ENCODE measurements at regions not wholly inside any gene's neighbourhood (a gene's known extent, or its start where the extent isn't known, plus 50 kb on each side); places are given as distances from the start of the nearest gene placed in this dataset.

GRCh38 chr7:25611196-25611595, 382.9 kb upstream of the NPVF start:
- no peak for TF ChIP-seq YY1 (IDR thresholded peaks at IDR 0.05; ENCODE audit: insufficient read depth, insufficient read length)
- no peak for TF ChIP-seq SUZ12 (IDR thresholded peaks at IDR 0.05; ENCODE audit: extremely low read depth, insufficient read depth, insufficient read length)
- no peak for TF ChIP-seq ZNF274 (IDR thresholded peaks at IDR 0.05; ENCODE audit: low read depth, low read length)
- Histone ChIP-seq H3K4me3 (ENCODE audit: insufficient read length, low read depth) (no peak overlapping the region), H3K36me3 (ENCODE audit: insufficient read depth, insufficient read length, low read length) (no peaks in the 10 kb centered on the region), H3K9ac (ENCODE audit: insufficient read length, low read depth) (no peak overlapping the region), H3K4me1 (ENCODE audit: insufficient read depth, insufficient read length) (no peaks in the 10 kb centered on the region), H3K9me3 (ENCODE audit: insufficient read depth, low read length) (peaks cover 19% of the 10 kb centered on the region; the same call in 1 of the 2 replicates), H3K27me3 (ENCODE audit: insufficient read depth, insufficient read length) (no peaks in the 10 kb centered on the region)
- DNase-seq (ENCODE audit: low read depth, low spot score), result no peak

DNA sequence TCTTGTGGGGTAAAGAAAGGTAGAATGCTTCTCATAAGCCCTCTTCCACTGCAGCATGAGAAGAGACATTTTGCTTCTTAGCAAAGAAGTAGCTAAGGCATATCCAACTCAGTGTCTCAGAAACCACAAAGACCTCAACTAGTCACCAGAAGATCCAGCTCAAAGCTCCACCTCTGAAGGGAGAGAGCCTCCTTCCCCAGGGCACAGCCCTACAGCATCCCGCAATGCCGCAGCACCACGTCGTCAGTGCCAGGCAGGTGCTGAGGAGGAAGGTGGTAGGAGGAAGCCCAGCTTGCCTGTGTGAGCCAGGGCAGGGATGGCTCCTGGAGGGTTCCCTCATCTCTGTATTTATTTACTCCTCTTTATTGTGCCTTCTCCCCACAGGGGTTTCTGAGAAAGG, 385.6 kb upstream of the NPVF start:
- no peaks in the 10 kb centered on the region for H3K36me3 ChIP-seq (ENCODE audit: insufficient read depth, insufficient read length, low read length)
- H3K4me3 ChIP-seq (ENCODE audit: insufficient read length, low read depth), result no peak overlapping the region
- no peak for DNase-seq (ENCODE audit: low read depth, low spot score)
- H3K27me3 ChIP-seq (ENCODE audit: insufficient read depth, insufficient read length), result no peaks in the 10 kb centered on the region
- no peaks in the 10 kb centered on the region for H3K4me1 ChIP-seq (ENCODE audit: insufficient read depth, insufficient read length)
- TF ChIP-seq YY1 (IDR thresholded peaks at IDR 0.05; ENCODE audit: insufficient read depth, insufficient read length) (no peak), SUZ12 (IDR thresholded peaks at IDR 0.05; ENCODE audit: extremely low read depth, insufficient read depth, insufficient read length) (no peak), ZNF274 (IDR thresholded peaks at IDR 0.05; ENCODE audit: low read depth, low read length) (no peak)
- no peak overlapping the region for H3K9ac ChIP-seq (ENCODE audit: insufficient read length, low read depth)
- peaks cover 19% of the 10 kb centered on the region; the same call in 1 of the 2 replicates for H3K9me3 ChIP-seq (ENCODE audit: insufficient read depth, low read length)

- Histone ChIP-seq H3K4me1 (ENCODE audit: insufficient read depth, insufficient read length) (no peaks in the 10 kb centered on the region), H3K9ac (ENCODE audit: insufficient read length, low read depth) (no peak overlapping the region)
- no peak for TF ChIP-seq ZNF274 (IDR thresholded peaks at IDR 0.05; ENCODE audit: low read depth, low read length)
- TF ChIP-seq YY1 (IDR thresholded peaks at IDR 0.05; ENCODE audit: insufficient read depth, insufficient read length), result no peak
- no peak for TF ChIP-seq SUZ12 (IDR thresholded peaks at IDR 0.05; ENCODE audit: extremely low read depth, insufficient read depth, insufficient read length)
These were observed 386.1 kb upstream of the NPVF start for GRCh38 chr7:25614415-25614814.

GRCh38 chr7:25615003-25615402, 386.7 kb upstream of the NPVF start:
- no peak overlapping the region for H3K4me3 ChIP-seq (ENCODE audit: insufficient read length, low read depth)
- no peak overlapping the region for H3K9ac ChIP-seq (ENCODE audit: insufficient read length, low read depth)
- DNase-seq (ENCODE audit: low read depth, low spot score), result no peak
- no peaks in the 10 kb centered on the region for H3K27me3 ChIP-seq (ENCODE audit: insufficient read depth, insufficient read length)
- TF ChIP-seq ZNF274 (IDR thresholded peaks at IDR 0.05; ENCODE audit: low read depth, low read length) (no peak), YY1 (IDR thresholded peaks at IDR 0.05; ENCODE audit: insufficient read depth, insufficient read length) (no peak)
- no peaks in the 10 kb centered on the region for H3K36me3 ChIP-seq (ENCODE audit: insufficient read depth, insufficient read length, low read length)
- peaks cover 19% of the 10 kb centered on the region; the same call in 1 of the 2 replicates for H3K9me3 ChIP-seq (ENCODE audit: insufficient read depth, low read length)
- H3K4me1 ChIP-seq (ENCODE audit: insufficient read depth, insufficient read length), result no peaks in the 10 kb centered on the region

More at GRCh38 chr7:25614415-25614814, 386.1 kb upstream of the NPVF start:
- Histone ChIP-seq H3K27me3 (ENCODE audit: insufficient read depth, insufficient read length) (no peaks in the 10 kb centered on the region), H3K4me3 (ENCODE audit: insufficient read length, low read depth) (no peak overlapping the region), H3K36me3 (ENCODE audit: insufficient read depth, insufficient read length, low read length) (no peaks in the 10 kb centered on the region), H3K9me3 (ENCODE audit: insufficient read depth, low read length) (peaks cover 19% of the 10 kb centered on the region; the same call in 1 of the 2 replicates)
- no peak for DNase-seq (ENCODE audit: low read depth, low spot score)

DNA sequence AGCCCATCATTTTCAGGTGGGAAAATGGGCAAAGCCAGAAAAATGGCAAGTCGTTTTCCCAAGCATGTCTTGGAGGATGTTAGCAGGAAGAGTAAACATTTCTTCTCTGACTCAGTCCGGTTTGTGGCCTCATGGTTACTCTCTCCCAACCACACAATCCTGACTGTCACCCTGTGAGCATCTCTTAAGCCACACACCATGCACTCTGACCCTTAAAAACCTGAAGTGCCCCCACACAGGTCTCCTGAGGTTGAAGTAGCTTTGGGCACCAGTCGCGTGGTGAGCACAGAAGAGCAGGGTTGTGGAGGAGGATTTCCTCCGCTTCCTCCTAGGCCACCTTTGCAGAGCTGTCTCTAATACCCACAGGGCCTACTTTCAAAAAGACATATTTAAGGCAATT, 387.3 kb upstream of the NPVF start:
- Histone ChIP-seq H3K4me3 (ENCODE audit: insufficient read length, low read depth) (no peak overlapping the region), H3K9me3 (ENCODE audit: insufficient read depth, low read length) (peaks cover 19% of the 10 kb centered on the region; the same call in 1 of the 2 replicates), H3K27me3 (ENCODE audit: insufficient read depth, insufficient read length) (no peaks in the 10 kb centered on the region), H3K36me3 (ENCODE audit: insufficient read depth, insufficient read length, low read length) (no peaks in the 10 kb centered on the region), H3K9ac (ENCODE audit: insufficient read length, low read depth) (no peak overlapping the region), H3K4me1 (ENCODE audit: insufficient read depth, insufficient read length) (no peaks in the 10 kb centered on the region)
- no peak for DNase-seq (ENCODE audit: low read depth, low spot score)
- TF ChIP-seq YY1 (IDR thresholded peaks at IDR 0.05; ENCODE audit: insufficient read depth, insufficient read length) (no peak), ZNF274 (IDR thresholded peaks at IDR 0.05; ENCODE audit: low read depth, low read length) (no peak), SUZ12 (IDR thresholded peaks at IDR 0.05; ENCODE audit: extremely low read depth, insufficient read depth, insufficient read length) (no peak)

DNA sequence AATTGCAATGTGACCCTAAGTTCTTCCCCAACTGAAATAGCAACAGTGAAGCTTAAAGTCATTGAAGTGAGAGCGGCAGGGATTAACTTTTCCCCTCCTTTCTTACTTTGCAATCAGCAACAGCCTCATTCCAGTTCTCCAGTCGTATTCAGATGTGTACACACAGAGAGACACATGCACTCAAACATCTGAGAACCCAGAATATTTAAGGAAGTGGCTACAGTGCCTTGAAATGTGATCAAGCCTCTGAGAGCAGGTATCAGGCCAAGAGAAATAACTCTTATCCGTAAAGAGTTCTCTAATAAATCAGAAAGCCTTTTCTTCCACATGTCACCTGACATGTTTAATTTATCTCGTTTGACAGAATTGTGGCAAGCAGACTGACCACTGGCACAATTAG, 388.9 kb upstream of the NPVF start:
- TF ChIP-seq ZNF274 (IDR thresholded peaks at IDR 0.05; ENCODE audit: low read depth, low read length) (no peak), SUZ12 (IDR thresholded peaks at IDR 0.05; ENCODE audit: extremely low read depth, insufficient read depth, insufficient read length) (no peak), YY1 (IDR thresholded peaks at IDR 0.05; ENCODE audit: insufficient read depth, insufficient read length) (no peak)
- no peaks in the 10 kb centered on the region for H3K36me3 ChIP-seq (ENCODE audit: insufficient read depth, insufficient read length, low read length)

DNA sequence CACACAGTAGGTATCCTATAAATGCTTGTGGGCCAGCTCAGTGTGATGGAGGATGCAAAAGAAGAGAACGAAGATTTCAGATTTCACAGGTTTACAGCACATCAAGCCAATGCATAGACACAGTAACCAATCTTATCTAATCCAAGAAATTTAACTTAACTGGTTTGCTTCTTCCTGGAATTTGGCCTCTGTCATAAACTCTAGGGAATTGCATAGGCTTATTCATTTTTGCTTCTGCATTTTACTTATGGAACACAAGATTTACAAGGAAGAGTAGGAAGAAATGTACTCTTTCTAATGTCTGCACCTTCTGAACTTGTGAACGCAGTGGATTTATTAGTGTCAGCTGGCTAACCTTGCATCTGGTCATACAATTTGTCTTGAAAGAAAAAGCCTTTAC, 389.4 kb upstream of the NPVF start:
- peaks cover 10% of the 10 kb centered on the region; the same call in 1 of the 2 replicates for H3K9me3 ChIP-seq (ENCODE audit: insufficient read depth, low read length)
- no peak for DNase-seq (ENCODE audit: low read depth, low spot score)
- no peak overlapping the region for H3K9ac ChIP-seq (ENCODE audit: insufficient read length, low read depth)
- TF ChIP-seq YY1 (IDR thresholded peaks at IDR 0.05; ENCODE audit: insufficient read depth, insufficient read length) (no peak), ZNF274 (IDR thresholded peaks at IDR 0.05; ENCODE audit: low read depth, low read length) (no peak), SUZ12 (IDR thresholded peaks at IDR 0.05; ENCODE audit: extremely low read depth, insufficient read depth, insufficient read length) (no peak)
- H3K36me3 ChIP-seq (ENCODE audit: insufficient read depth, insufficient read length, low read length), result no peaks in the 10 kb centered on the region
- H3K4me3 ChIP-seq (ENCODE audit: insufficient read length, low read depth), result no peak overlapping the region
- H3K27me3 ChIP-seq (ENCODE audit: insufficient read depth, insufficient read length), result no peaks in the 10 kb centered on the region
- H3K4me1 ChIP-seq (ENCODE audit: insufficient read depth, insufficient read length), result no peaks in the 10 kb centered on the region

More for the DNA sequence above, 388.9 kb upstream of the NPVF start:
- Histone ChIP-seq H3K9ac (ENCODE audit: insufficient read length, low read depth) (no peak overlapping the region), H3K9me3 (ENCODE audit: insufficient read depth, low read length) (peaks cover 15% of the 10 kb centered on the region; the same call in 1 of the 2 replicates), H3K4me3 (ENCODE audit: insufficient read length, low read depth) (no peak overlapping the region), H3K27me3 (ENCODE audit: insufficient read depth, insufficient read length) (no peaks in the 10 kb centered on the region), H3K4me1 (ENCODE audit: insufficient read depth, insufficient read length) (no peaks in the 10 kb centered on the region)
- no peak for DNase-seq (ENCODE audit: low read depth, low spot score)

Measured in NT2/D1 (cell line).